Panc1 (cell line): ENCODE measurements at regions not wholly inside any gene's neighbourhood (a gene's known extent, or its start where the extent isn't known, plus 50 kb on each side); places are given as distances from the start of the nearest gene placed in this dataset.

Experiments used
- ATAC-seq: fragments of 200-7000 bp; cut with Tn5 transposase; 2 replicates; pipeline ENCODE4 v1.9.1; 2020; ENCODE audit warnings: mild to moderate bottlenecking, moderate library complexity
- BruUV-seq: library from RNA; stranded (reverse); fragments of 400-500 nt; replicated peaks from 2 replicates; lab custom pipeline; 2021; lab: Mats Ljungman, UMichigan
- CTCF ChIA-PET: fragments of 300-600 bp; sonication (Branson Sonifier 250); formaldehyde crosslinking; loops from one replicate; lab custom pipeline; 2022; ENCODE audit warnings: antibody characterized with exemption; lab: Charles Lee
- POLR2A ChIA-PET: fragments of 300-600 bp; sonication (Branson Sonifier 250); formaldehyde crosslinking; loops from one replicate; lab custom pipeline; 2022; ENCODE audit warnings: antibody characterized with exemption; lab: Charles Lee
- DNase-seq: peaks from one replicate; pipeline ENCODE4 v3.0.0-alpha.2; 2010; ENCODE audit warnings: low read depth, low spot score
- H3K27ac ChIP-seq: 2 replicates; pipeline ENCODE4 v1.5.1; 2011; ENCODE audit warnings: mild to moderate bottlenecking, low read length, inconsistent platforms
- H3K27me3 ChIP-seq: fragments of 200-500 bp; sonication (Bioruptor generic); 2 replicates; pipeline ENCODE4 v1.6.0; 2014; ENCODE audit warnings: low read length, inconsistent platforms; ENCODE audit not compliant: control insufficient read depth, insufficient read depth
- H3K36me3 ChIP-seq: fragments of 200-500 bp; sonication (Bioruptor generic); 2 replicates; pipeline ENCODE4 v1.5.1; 2014; ENCODE audit warnings: inconsistent platforms, mild to moderate bottlenecking, low read length, moderate library complexity; ENCODE audit not compliant: control insufficient read depth, insufficient read depth
- H3K4me1 ChIP-seq: 2 replicates; pipeline ENCODE4 v1.5.1; 2011; ENCODE audit warnings: inconsistent platforms, mild to moderate bottlenecking, low read length, moderate library complexity; ENCODE audit not compliant: control insufficient read depth, insufficient read depth
- H3K4me3 ChIP-seq, 2 experiments: 2 replicates each; pipeline ENCODE4 v1.5.1; 2011 to 2012; ENCODE audit warnings: low read depth in 2 of 2, low read length in 2 of 2, mild to moderate bottlenecking in 2 of 2, inconsistent platforms in 1 of 2, moderate library complexity in 1 of 2
- H3K9me3 ChIP-seq: fragments of 200-500 bp; sonication (Bioruptor generic); 2 replicates; pipeline ENCODE4 v1.5.1; 2014; ENCODE audit warnings: low read depth, mild to moderate bottlenecking, inconsistent platforms, low read length, moderate library complexity; ENCODE audit not compliant: control insufficient read depth, insufficient read depth
- CTCF ChIP-seq: fragments of 450-650 bp; IDR thresholded peaks from 2 replicates; pipeline ENCODE4 v1.5.1; 2017; ENCODE audit warnings: mild to moderate bottlenecking
- POLR2AphosphoS5 ChIP-seq: IDR thresholded peaks from 2 replicates; pipeline ENCODE4 v1.6.1; 2012; ENCODE audit warnings: mild to moderate bottlenecking, low read depth, low read length, moderate library complexity
- SIN3A ChIP-seq: IDR thresholded peaks from 2 replicates; pipeline ENCODE4 v1.6.1; 2012; ENCODE audit warnings: low read depth, mild to moderate bottlenecking, low read length, moderate library complexity, borderline replicate concordance; ENCODE audit not compliant: insufficient read depth
- TCF7L2 ChIP-seq: IDR thresholded peaks from 2 replicates; pipeline ENCODE4 v1.6.1; 2011; ENCODE audit warnings: mild to moderate bottlenecking, low read depth, low read length, inconsistent platforms
- in situ Hi-C: cut with HindIII; loops from 2 replicates; pipeline ENCODE4 v1.10.0; 2016; ENCODE audit warnings: low sequenced_read_pairs, low pct_unique_long_range_greater_than_20kb
- intact Hi-C: fragments of 100-400 bp; cut with micrococcal nuclease; formaldehyde crosslinking; loops from one replicate; pipeline ENCODE4 v1.10.0; 2022; ENCODE audit not compliant: unreplicated experiment
- TF ChIP-seq, protein P1 (sequence below), 2 experiments: IDR thresholded peaks; 2 replicates each; pipeline ENCODE4 v1.6.1; 2011 to 2012; ENCODE audit warnings: low read depth in 2 of 2, control low read depth in 1 of 2, low read length in 1 of 2, mild to moderate bottlenecking in 1 of 2, moderate library complexity in 1 of 2; ENCODE audit not compliant: insufficient read depth in 1 of 2

DNA sequence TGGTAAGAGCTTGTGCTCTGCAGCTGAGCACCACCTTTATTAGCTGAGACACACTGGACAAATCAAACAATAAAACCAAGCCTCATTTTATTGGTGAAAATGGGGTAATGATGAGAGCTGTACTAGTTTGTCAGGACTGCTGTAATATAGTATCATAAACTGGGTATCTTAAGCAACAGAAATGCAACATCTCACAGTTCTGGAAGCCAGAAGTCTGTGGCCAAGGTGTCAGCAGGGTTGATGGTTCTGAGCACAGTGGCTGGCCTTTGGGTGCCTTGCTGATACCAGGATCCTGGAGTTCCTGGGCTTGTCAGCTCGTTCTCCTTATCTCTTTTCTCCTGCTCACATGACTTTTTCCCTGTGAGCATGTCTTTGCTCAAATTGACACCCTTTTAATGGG lies 513.1 kb downstream of the IRX1 start:
- Histone ChIP-seq H3K9me3 (no peaks in the 10 kb centered on the region), H3K36me3 (no peaks in the 10 kb centered on the region), H3K4me3 (no peak overlapping the region), H3K4me1 (no peaks in the 10 kb centered on the region), H3K27me3 (no peaks in the 10 kb centered on the region), H3K27ac (no peak overlapping the region)
- TF ChIP-seq, protein P1, sequence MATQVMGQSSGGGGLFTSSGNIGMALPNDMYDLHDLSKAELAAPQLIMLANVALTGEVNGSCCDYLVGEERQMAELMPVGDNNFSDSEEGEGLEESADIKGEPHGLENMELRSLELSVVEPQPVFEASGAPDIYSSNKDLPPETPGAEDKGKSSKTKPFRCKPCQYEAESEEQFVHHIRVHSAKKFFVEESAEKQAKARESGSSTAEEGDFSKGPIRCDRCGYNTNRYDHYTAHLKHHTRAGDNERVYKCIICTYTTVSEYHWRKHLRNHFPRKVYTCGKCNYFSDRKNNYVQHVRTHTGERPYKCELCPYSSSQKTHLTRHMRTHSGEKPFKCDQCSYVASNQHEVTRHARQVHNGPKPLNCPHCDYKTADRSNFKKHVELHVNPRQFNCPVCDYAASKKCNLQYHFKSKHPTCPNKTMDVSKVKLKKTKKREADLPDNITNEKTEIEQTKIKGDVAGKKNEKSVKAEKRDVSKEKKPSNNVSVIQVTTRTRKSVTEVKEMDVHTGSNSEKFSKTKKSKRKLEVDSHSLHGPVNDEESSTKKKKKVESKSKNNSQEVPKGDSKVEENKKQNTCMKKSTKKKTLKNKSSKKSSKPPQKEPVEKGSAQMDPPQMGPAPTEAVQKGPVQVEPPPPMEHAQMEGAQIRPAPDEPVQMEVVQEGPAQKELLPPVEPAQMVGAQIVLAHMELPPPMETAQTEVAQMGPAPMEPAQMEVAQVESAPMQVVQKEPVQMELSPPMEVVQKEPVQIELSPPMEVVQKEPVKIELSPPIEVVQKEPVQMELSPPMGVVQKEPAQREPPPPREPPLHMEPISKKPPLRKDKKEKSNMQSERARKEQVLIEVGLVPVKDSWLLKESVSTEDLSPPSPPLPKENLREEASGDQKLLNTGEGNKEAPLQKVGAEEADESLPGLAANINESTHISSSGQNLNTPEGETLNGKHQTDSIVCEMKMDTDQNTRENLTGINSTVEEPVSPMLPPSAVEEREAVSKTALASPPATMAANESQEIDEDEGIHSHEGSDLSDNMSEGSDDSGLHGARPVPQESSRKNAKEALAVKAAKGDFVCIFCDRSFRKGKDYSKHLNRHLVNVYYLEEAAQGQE (IDR thresholded peaks at IDR 0.05; ENCODE audit: insufficient read depth in 1 of 2, low read depth in 2 of 2, low read length in 1 of 2): no peak
- no peak for TF ChIP-seq TCF7L2
- no peak for TF ChIP-seq POLR2AphosphoS5
- no peak for TF ChIP-seq CTCF
- no peak for TF ChIP-seq SIN3A
- no TSS peak for BruUV-seq
- DNase-seq (no peak), ATAC-seq (no peak)
- POLR2A ChIA-PET: no interaction called here
- in situ Hi-C loops: no loop called here
- intact Hi-C loops: no loop called here
- CTCF ChIA-PET: no interaction called here

GRCh38 chr5:4113426-4113825 lies 517.8 kb downstream of the IRX1 start:
- in situ Hi-C loops (no loop called here), intact Hi-C loops (no loop called here)
- Histone ChIP-seq H3K4me1 (no peaks in the 10 kb centered on the region), H3K27ac (no peak overlapping the region), H3K4me3 (no peak overlapping the region), H3K9me3 (no peaks in the 10 kb centered on the region), H3K36me3 (no peaks in the 10 kb centered on the region), H3K27me3 (no peaks in the 10 kb centered on the region)
- ChIA-PET POLR2A (no interaction called here), CTCF (no interaction called here)
- TF ChIP-seq CTCF (no peak), SIN3A (no peak), POLR2AphosphoS5 (no peak), TCF7L2 (no peak)
- TF ChIP-seq, protein P1 (IDR thresholded peaks at IDR 0.05; ENCODE audit: insufficient read depth in 1 of 2, low read depth in 2 of 2, low read length in 1 of 2): no peak
- no peak for ATAC-seq
- no TSS peak for BruUV-seq
- DNase-seq: no peak
